Neural cell (in vitro differentiated cells): ENCODE measurements at regions not wholly inside any gene's neighbourhood (a gene's known extent, or its start where the extent isn't known, plus 50 kb on each side); places are given as distances from the start of the nearest gene placed in this dataset.

ENCODE experiments used
- H2AFZ ChIP-seq: fragments of 200-600, 300-800 bp; sonication (generic), shearing (Covaris generic); 2 replicates; pipeline ENCODE4 v1.6.0; 2014; ENCODE audit warnings: low read depth, mild to moderate bottlenecking, antibody characterized with exemption, low read length, moderate library complexity
- H3F3A ChIP-seq: fragments of 200-600 bp; shearing (Covaris generic); 2 replicates; pipeline ENCODE4 v1.6.1; 2016; ENCODE audit warnings: mild to moderate bottlenecking, moderate library complexity, mixed read lengths, antibody characterized with exemption, low read length; ENCODE audit not compliant: insufficient read depth, poor library complexity, severe bottlenecking
- H3K27ac ChIP-seq: fragments of 200-600, 300-800 bp; sonication (generic), shearing (Covaris generic); 2 replicates; pipeline ENCODE4 v1.5.1; 2014; ENCODE audit warnings: mild to moderate bottlenecking, low read length, moderate library complexity
- H3K27me3 ChIP-seq: fragments of 300-800, 200-600 bp; sonication (generic), shearing (Covaris generic); 2 replicates; pipeline ENCODE4 v1.6.0; 2014; ENCODE audit warnings: mild to moderate bottlenecking, low read depth, low read length, moderate library complexity; ENCODE audit not compliant: insufficient read depth
- H3K36me3 ChIP-seq: fragments of 300-800, 200-600 bp; sonication (generic), shearing (Covaris generic); 2 replicates; pipeline ENCODE4 v1.5.1; 2014; ENCODE audit warnings: mild to moderate bottlenecking, antibody characterized with exemption, low read length, moderate library complexity; ENCODE audit not compliant: insufficient read depth
- H3K4me2 ChIP-seq: fragments of 300-800, 200-600 bp; sonication (generic), shearing (Covaris generic); 2 replicates; pipeline ENCODE4 v1.6.0; 2014; ENCODE audit warnings: mild to moderate bottlenecking, low read length
- H3K4me3 ChIP-seq: fragments of 300-800, 200-600 bp; sonication (generic), shearing (Covaris generic); 2 replicates; pipeline ENCODE4 v1.5.1; 2014; ENCODE audit warnings: mild to moderate bottlenecking, low read length, moderate library complexity
- H3K79me2 ChIP-seq: fragments of 200-600 bp; shearing (Covaris generic); replicated peaks from 2 replicates; pipeline ENCODE4 v1.6.0; 2014; ENCODE audit warnings: mild to moderate bottlenecking, low read length, moderate library complexity; ENCODE audit not compliant: insufficient read depth
- H3K9ac ChIP-seq: fragments of 300-800, 200-600 bp; sonication (generic), shearing (Covaris generic); 2 replicates; pipeline ENCODE4 v1.6.1; 2016; ENCODE audit warnings: mild to moderate bottlenecking, low read length, mixed read lengths
- H3K9me2 ChIP-seq: fragments of 200-600 bp; shearing (Covaris generic); 2 replicates; pipeline ENCODE4 v1.6.1; 2016; ENCODE audit warnings: mild to moderate bottlenecking, low read length, mixed read lengths; ENCODE audit not compliant: insufficient read depth
- H3K9me3 ChIP-seq: fragments of 200-600, 300-800 bp; sonication (generic), shearing (Covaris generic); 2 replicates; pipeline ENCODE4 v1.6.1; 2016; ENCODE audit warnings: mild to moderate bottlenecking, mixed run types, low read length, moderate library complexity, mixed read lengths
- H4K20me1 ChIP-seq: fragments of 200-600 bp; shearing (Covaris generic); 2 replicates; pipeline ENCODE4 v1.6.1; 2016; ENCODE audit warnings: mild to moderate bottlenecking, mixed run types; ENCODE audit not compliant: insufficient read depth
- CTCF ChIP-seq: fragments of 450-650 bp; IDR thresholded peaks from 2 replicates; pipeline ENCODE4 v1.5.1; 2014; ENCODE audit warnings: antibody characterized with exemption, mild to moderate bottlenecking, moderate library complexity; ENCODE audit not compliant: poor library complexity, severe bottlenecking
- EP300 ChIP-seq: fragments of 450-650 bp; conservative IDR thresholded peaks from 2 replicates; pipeline ENCODE4 v1.6.1; 2014; ENCODE audit warnings: antibody characterized with exemption, mild to moderate bottlenecking, moderate library complexity; ENCODE audit not compliant: poor library complexity, severe bottlenecking
- EZH2 ChIP-seq: fragments of 200-600, 300-800 bp; shearing (Covaris generic), sonication (generic); IDR thresholded peaks from 2 replicates; pipeline ENCODE4 v1.6.1; 2014; ENCODE audit warnings: antibody characterized with exemption, low read length, borderline replicate concordance, mild to moderate bottlenecking; ENCODE audit not compliant: insufficient read depth, poor library complexity, severe bottlenecking
- MXI1 ChIP-seq: fragments of 450-650 bp; conservative IDR thresholded peaks from 2 replicates; pipeline ENCODE4 v1.6.1; 2014; ENCODE audit warnings: antibody characterized with exemption, mild to moderate bottlenecking; ENCODE audit not compliant: poor library complexity, severe bottlenecking
- POLR2AphosphoS5 ChIP-seq: IDR thresholded peaks from 2 replicates; pipeline ENCODE4 v1.6.1; 2012
- RAD21 ChIP-seq: fragments of 450-650 bp; conservative IDR thresholded peaks from 2 replicates; pipeline ENCODE4 v1.6.1; 2014; ENCODE audit warnings: antibody characterized with exemption, mild to moderate bottlenecking, moderate library complexity
- SMC3 ChIP-seq: fragments of 450-650 bp; conservative IDR thresholded peaks from 2 replicates; pipeline ENCODE4 v1.6.1; 2014; ENCODE audit warnings: antibody characterized with exemption, mild to moderate bottlenecking, moderate library complexity; ENCODE audit not compliant: poor library complexity
- TAF1 ChIP-seq: IDR thresholded peaks from 2 replicates; pipeline ENCODE4 v1.6.1; 2012; ENCODE audit warnings: low read depth
- TF ChIP-seq, protein P1 (sequence below): IDR thresholded peaks from 2 replicates; pipeline ENCODE4 v1.6.1; 2012; ENCODE audit warnings: borderline replicate concordance

DNA sequence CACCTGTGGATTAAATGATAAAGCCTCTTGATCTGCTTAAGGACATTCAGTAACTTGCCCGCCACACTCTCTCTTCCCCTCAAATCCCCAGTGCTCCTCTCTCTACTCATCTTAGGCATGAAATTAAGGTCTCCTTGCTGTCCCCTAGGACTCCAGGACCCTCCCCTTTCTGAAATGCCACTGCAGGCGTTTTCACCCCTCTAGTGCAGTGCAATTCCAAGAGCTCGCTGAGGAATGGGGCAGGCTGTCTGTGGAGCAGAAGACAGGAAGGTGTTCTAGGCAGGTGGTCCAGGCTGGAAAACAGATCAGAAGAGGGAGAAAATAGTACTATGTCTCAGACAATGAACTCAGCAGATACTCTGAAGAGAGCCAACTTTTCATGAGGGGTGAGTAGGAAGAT lies 55.8 kb upstream of the ARHGAP42 start:
- no peaks in the 10 kb centered on the region for H3K27me3 ChIP-seq
- no peak overlapping the region for H3K4me3 ChIP-seq
- H3K9me3 ChIP-seq, result no peaks in the 10 kb centered on the region
- TF ChIP-seq SMC3, result no peak
- TF ChIP-seq RAD21, result no peak
- TF ChIP-seq, protein P1, sequence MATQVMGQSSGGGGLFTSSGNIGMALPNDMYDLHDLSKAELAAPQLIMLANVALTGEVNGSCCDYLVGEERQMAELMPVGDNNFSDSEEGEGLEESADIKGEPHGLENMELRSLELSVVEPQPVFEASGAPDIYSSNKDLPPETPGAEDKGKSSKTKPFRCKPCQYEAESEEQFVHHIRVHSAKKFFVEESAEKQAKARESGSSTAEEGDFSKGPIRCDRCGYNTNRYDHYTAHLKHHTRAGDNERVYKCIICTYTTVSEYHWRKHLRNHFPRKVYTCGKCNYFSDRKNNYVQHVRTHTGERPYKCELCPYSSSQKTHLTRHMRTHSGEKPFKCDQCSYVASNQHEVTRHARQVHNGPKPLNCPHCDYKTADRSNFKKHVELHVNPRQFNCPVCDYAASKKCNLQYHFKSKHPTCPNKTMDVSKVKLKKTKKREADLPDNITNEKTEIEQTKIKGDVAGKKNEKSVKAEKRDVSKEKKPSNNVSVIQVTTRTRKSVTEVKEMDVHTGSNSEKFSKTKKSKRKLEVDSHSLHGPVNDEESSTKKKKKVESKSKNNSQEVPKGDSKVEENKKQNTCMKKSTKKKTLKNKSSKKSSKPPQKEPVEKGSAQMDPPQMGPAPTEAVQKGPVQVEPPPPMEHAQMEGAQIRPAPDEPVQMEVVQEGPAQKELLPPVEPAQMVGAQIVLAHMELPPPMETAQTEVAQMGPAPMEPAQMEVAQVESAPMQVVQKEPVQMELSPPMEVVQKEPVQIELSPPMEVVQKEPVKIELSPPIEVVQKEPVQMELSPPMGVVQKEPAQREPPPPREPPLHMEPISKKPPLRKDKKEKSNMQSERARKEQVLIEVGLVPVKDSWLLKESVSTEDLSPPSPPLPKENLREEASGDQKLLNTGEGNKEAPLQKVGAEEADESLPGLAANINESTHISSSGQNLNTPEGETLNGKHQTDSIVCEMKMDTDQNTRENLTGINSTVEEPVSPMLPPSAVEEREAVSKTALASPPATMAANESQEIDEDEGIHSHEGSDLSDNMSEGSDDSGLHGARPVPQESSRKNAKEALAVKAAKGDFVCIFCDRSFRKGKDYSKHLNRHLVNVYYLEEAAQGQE, result no peak
- TF ChIP-seq EP300, result no peak
- TF ChIP-seq EZH2, result no peak
- TF ChIP-seq TAF1, result no peak
- TF ChIP-seq POLR2AphosphoS5, result no peak
- no peak for TF ChIP-seq MXI1
- TF ChIP-seq CTCF, result no peak
- no peaks in the 10 kb centered on the region for H3F3A ChIP-seq
- H3K27ac ChIP-seq, result no peak overlapping the region
- no peak overlapping the region for H3K4me2 ChIP-seq
- no peaks in the 10 kb centered on the region for H4K20me1 ChIP-seq
- no peaks in the 10 kb centered on the region for H3K79me2 ChIP-seq
- H2AFZ ChIP-seq, result no peak overlapping the region
- no peaks in the 10 kb centered on the region for H3K36me3 ChIP-seq
- H3K9me2 ChIP-seq, result no peaks in the 10 kb centered on the region
- no peak overlapping the region for H3K9ac ChIP-seq

DNA sequence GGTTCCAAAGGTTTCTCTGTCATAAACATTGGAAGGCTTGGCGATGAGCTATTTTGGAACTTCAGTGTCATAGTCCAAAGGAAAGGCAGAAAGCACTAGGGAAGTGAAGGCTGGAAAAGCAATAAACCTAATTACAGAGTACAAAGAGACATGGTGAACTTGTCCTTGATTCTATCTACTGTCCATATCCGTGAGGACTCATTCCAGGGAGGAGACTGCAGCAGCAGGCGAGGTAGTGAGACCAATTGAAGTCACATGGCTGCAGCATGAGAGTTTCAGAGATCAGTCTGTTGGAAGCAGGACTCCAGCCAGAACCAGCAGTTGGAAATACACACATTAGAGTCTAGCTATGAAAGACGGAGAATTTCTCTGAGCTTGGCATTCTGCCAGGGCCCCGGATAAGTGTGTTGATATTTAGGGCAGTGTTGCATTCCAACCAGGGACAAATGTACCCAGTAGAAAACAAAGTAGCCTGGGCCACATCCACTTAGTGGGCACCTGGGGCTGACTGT lies 54.1 kb upstream of the ARHGAP42 start:
- no peaks in the 10 kb centered on the region for H3K27me3 ChIP-seq
- H3K4me2 ChIP-seq, result no peak overlapping the region
- no peaks in the 10 kb centered on the region for H3K36me3 ChIP-seq
- no peak overlapping the region for H2AFZ ChIP-seq
- no peak overlapping the region for H3K9ac ChIP-seq
- TF ChIP-seq CTCF (no peak), POLR2AphosphoS5 (no peak), SMC3 (no peak)
- no peaks in the 10 kb centered on the region for H3K9me2 ChIP-seq
- H3F3A ChIP-seq, result no peaks in the 10 kb centered on the region
- H3K9me3 ChIP-seq, result no peaks in the 10 kb centered on the region
- H3K27ac ChIP-seq, result no peak overlapping the region
- no peaks in the 10 kb centered on the region for H4K20me1 ChIP-seq
- no peak overlapping the region for H3K4me3 ChIP-seq
- H3K79me2 ChIP-seq, result no peaks in the 10 kb centered on the region
